ENCODE measurements at regions not wholly inside any gene's neighbourhood (a gene's known extent, or its start where the extent isn't known, plus 50 kb on each side); places are given as distances from the start of the nearest gene placed in this dataset.

GRCh38 chr9:108002371-108002956, 512.9 kb upstream of the KLF4 start:
- no peak for DNase-seq (ENCODE audit: low spot score)
- CTCF ChIA-PET (ENCODE audit: low intra/inter-chr PET ratio, low total read pairs): no interaction called here
- Histone ChIP-seq H3K4me3 (replicated peaks in 1 of 3; ENCODE audit: insufficient read depth in 1 of 3, low read depth in 2 of 3, low read length in 3 of 3) (no peak overlapping the region), H2AFZ (ENCODE audit: low read length) (no peak overlapping the region), H3K9me3 (ENCODE audit: low read length) (no peaks in the 10 kb centered on the region), H3K79me2 (ENCODE audit: insufficient read depth, low read length) (no peaks in the 10 kb centered on the region), H3K9ac (ENCODE audit: insufficient read depth, low read depth, low read length) (no peak overlapping the region), H4K20me1 (ENCODE audit: insufficient read depth, low read length) (no peaks in the 10 kb centered on the region), H3K4me2 (ENCODE audit: low read depth, low read length) (no peak overlapping the region), H3K36me3 (replicated peaks in 1 of 2; ENCODE audit: control insufficient read depth in 1 of 2, insufficient read depth in 2 of 2, low read length in 2 of 2) (no peaks in the 10 kb centered on the region), H3K4me1 (ENCODE audit: insufficient read depth, low read length) (no peaks in the 10 kb centered on the region), H3K27ac (ENCODE audit: extremely low read length, insufficient read depth, low read length) (no peak overlapping the region), H3K27me3 (ENCODE audit: control insufficient read depth in 1 of 2, insufficient read depth in 2 of 2, low read length in 2 of 2) (no peaks in the 10 kb centered on the region)
- ATAC-seq: no peak
- TF ChIP-seq TFAP4 (IDR thresholded peaks at IDR 0.05; ENCODE audit: borderline replicate concordance, low read depth) (no peak), ZNF430 (CRISPR knock-in tag; IDR thresholded peaks at IDR 0.05) (no peak), ZFP62 (CRISPR knock-in tag; IDR thresholded peaks at IDR 0.05) (no peak), IRF1 (CRISPR knock-in tag; IDR thresholded peaks at IDR 0.05; ENCODE audit: low read depth) (no peak), GFI1 (CRISPR knock-in tag; IDR thresholded peaks at IDR 0.05; ENCODE audit: borderline replicate concordance) (no peak), ZBTB8A (CRISPR knock-in tag; IDR thresholded peaks at IDR 0.05; ENCODE audit: borderline replicate concordance, low read depth) (no peak)
- TF ChIP-seq, protein P1, sequence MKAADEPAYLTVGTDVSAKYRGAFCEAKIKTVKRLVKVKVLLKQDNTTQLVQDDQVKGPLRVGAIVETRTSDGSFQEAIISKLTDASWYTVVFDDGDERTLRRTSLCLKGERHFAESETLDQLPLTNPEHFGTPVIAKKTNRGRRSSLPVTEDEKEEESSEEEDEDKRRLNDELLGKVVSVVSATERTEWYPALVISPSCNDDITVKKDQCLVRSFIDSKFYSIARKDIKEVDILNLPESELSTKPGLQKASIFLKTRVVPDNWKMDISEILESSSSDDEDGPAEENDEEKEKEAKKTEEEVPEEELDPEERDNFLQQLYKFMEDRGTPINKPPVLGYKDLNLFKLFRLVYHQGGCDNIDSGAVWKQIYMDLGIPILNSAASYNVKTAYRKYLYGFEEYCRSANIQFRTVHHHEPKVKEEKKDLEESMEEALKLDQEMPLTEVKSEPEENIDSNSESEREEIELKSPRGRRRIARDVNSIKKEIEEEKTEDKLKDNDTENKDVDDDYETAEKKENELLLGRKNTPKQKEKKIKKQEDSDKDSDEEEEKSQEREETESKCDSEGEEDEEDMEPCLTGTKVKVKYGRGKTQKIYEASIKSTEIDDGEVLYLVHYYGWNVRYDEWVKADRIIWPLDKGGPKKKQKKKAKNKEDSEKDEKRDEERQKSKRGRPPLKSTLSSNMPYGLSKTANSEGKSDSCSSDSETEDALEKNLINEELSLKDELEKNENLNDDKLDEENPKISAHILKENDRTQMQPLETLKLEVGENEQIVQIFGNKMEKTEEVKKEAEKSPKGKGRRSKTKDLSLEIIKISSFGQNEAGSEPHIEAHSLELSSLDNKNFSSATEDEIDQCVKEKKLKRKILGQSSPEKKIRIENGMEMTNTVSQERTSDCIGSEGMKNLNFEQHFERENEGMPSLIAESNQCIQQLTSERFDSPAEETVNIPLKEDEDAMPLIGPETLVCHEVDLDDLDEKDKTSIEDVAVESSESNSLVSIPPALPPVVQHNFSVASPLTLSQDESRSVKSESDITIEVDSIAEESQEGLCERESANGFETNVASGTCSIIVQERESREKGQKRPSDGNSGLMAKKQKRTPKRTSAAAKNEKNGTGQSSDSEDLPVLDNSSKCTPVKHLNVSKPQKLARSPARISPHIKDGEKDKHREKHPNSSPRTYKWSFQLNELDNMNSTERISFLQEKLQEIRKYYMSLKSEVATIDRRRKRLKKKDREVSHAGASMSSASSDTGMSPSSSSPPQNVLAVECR (CRISPR knock-in tag; IDR thresholded peaks at IDR 0.05; ENCODE audit: borderline replicate concordance): no peak
- TF ChIP-seq, protein P2, sequence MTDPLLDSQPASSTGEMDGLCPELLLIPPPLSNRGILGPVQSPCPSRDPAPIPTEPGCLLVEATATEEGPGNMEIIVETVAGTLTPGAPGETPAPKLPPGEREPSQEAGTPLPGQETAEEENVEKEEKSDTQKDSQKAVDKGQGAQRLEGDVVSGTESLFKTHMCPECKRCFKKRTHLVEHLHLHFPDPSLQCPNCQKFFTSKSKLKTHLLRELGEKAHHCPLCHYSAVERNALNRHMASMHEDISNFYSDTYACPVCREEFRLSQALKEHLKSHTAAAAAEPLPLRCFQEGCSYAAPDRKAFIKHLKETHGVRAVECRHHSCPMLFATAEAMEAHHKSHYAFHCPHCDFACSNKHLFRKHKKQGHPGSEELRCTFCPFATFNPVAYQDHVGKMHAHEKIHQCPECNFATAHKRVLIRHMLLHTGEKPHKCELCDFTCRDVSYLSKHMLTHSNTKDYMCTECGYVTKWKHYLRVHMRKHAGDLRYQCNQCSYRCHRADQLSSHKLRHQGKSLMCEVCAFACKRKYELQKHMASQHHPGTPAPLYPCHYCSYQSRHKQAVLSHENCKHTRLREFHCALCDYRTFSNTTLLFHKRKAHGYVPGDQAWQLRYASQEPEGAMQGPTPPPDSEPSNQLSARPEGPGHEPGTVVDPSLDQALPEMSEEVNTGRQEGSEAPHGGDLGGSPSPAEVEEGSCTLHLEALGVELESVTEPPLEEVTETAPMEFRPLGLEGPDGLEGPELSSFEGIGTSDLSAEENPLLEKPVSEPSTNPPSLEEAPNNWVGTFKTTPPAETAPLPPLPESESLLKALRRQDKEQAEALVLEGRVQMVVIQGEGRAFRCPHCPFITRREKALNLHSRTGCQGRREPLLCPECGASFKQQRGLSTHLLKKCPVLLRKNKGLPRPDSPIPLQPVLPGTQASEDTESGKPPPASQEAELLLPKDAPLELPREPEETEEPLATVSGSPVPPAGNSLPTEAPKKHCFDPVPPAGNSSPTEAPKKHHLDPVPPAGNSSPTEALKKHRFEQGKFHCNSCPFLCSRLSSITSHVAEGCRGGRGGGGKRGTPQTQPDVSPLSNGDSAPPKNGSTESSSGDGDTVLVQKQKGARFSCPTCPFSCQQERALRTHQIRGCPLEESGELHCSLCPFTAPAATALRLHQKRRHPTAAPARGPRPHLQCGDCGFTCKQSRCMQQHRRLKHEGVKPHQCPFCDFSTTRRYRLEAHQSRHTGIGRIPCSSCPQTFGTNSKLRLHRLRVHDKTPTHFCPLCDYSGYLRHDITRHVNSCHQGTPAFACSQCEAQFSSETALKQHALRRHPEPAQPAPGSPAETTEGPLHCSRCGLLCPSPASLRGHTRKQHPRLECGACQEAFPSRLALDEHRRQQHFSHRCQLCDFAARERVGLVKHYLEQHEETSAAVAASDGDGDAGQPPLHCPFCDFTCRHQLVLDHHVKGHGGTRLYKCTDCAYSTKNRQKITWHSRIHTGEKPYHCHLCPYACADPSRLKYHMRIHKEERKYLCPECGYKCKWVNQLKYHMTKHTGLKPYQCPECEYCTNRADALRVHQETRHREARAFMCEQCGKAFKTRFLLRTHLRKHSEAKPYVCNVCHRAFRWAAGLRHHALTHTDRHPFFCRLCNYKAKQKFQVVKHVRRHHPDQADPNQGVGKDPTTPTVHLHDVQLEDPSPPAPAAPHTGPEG (CRISPR knock-in tag; IDR thresholded peaks at IDR 0.05): no peak
- TF ChIP-seq, protein P3, sequence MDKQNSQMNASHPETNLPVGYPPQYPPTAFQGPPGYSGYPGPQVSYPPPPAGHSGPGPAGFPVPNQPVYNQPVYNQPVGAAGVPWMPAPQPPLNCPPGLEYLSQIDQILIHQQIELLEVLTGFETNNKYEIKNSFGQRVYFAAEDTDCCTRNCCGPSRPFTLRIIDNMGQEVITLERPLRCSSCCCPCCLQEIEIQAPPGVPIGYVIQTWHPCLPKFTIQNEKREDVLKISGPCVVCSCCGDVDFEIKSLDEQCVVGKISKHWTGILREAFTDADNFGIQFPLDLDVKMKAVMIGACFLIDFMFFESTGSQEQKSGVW (CRISPR knock-in tag; IDR thresholded peaks at IDR 0.05; ENCODE audit: borderline replicate concordance): no peak
- POLR2A ChIA-PET: no interaction called here
- BruUV-seq (replicated peaks): no TSS peak
- intact Hi-C loops (cut with micrococcal nuclease; ENCODE audit: unreplicated experiment) (no loop called here), in situ Hi-C loops (cut with HindIII; ENCODE audit: extremely low pct_ligation_motif_present, low pct_unique_long_range_greater_than_20kb) (no loop called here)
- no peak for FAIRE-seq
- 37% methylated on average over 15 of the region's 15 CpGs for WGBS (ENCODE audit: low lambda C conversion rate)

All from HepG2 (cell line).